ENCODE measurements at regions not wholly inside any gene's neighbourhood (a gene's known extent, or its start where the extent isn't known, plus 50 kb on each side); places are given as distances from the start of the nearest gene placed in this dataset.
"Not testable (repeated sequence)": the region's sequence is repeated elsewhere in the genome, so short reads cannot be mapped to it uniquely, and the experiment has no call there.

DNA sequence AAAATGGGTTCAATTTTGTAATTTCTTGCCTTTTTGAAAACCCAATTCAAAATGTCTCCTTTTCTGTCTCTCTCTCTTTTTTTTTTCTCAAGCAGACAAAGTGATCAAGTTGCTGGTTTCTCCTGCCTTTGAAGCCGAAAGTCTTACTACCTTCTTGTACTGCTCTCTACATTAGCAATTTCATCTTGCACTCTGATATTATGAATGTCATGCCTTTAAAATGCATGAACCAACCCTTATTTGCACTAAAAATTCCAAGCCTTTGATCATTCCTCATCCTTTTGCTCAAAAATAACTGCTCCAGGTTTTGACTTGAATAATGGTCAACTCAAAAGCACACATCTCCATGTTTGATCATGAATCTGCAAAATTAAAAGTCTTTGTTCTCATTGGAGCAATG lies 125.2 kb downstream of the CETN3 start:
- no peak for DNase-seq

DNA sequence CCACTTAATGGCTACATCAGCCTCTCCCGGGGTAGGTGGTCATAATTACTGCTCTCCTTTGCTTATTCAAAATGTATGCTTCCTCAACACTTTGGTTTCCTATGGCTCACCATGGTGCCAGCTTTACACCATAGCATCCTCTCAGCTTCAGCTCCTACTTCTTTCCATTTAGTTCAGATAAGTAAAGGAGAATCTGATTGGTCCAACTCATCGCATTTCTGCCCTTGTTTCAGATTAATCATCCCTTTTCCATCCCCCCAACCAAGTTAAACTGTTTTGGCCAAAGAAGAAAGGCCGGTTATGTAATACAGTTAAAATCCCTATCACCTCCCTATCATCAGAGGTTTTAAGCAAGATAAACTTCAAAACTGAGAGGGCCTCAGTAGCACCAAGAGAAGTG lies 130.5 kb downstream of the CETN3 start:
- no peak for DNase-seq

DNA sequence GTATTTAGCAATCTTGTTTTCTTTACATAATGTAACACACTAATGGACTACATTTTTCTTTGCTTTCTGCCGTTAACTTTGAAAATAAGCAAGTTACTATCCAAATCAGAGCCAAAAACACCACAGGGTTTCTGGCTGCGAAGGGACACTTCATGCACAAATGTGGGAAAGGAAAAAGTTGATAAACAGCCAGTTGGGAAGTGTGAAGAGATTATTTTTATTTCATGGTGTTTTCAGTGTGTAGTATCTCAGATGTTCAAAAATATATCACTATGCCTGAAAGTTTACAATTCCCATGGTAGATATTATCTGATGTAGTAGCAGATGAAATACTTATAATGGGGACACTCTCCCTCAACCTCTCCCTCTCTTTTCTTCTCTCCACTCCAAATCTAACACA lies 135.3 kb downstream of the CETN3 start:
- DNase-seq, result no peak

- DNase-seq, result no peak
Observed at GRCh38 chr5:90267646-90268045, 141.9 kb downstream of the CETN3 start.

GRCh38 chr5:90265545-90265857 lies 144.1 kb downstream of the CETN3 start:
- no peak for DNase-seq

DNA sequence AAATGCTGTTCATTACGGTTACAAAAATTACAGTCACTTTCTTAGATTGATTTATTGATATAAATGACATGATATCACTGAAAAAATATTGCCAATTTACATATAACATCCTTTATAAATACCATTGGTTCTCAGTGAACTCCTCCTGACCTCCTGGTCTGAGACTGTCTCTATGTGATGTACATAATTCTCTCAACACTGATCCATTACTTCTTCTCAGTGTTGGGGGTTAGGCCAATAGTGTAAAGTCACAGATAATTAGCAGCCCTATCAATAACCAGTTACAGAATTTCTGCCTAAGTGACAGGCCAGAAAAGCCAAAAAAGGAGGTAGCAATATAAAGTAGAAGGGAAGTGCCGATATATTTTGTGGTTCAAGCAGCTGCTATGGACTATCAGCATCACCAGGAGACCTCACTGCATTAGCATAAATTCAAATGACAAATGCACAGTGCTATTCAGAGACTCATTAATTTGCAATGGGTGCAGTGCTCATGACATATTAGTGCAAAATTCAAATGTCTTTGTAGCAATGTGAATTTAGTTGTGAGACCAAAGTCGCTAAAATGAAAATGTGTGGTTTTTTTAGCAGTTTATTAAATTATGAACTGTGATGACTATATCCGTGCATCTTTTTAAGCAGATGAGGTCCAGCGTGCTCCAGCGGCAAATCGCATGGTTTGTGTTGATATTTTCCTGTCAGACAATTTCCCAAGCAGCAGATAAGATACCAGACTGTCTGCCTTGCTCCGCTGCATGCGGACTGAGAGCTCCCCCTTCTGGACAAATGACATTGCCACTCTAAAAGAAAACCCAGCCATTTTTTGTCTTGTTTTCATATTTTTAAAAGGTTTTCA lies 144.6 kb downstream of the CETN3 start:
- DNase-seq, result no peak

DNA sequence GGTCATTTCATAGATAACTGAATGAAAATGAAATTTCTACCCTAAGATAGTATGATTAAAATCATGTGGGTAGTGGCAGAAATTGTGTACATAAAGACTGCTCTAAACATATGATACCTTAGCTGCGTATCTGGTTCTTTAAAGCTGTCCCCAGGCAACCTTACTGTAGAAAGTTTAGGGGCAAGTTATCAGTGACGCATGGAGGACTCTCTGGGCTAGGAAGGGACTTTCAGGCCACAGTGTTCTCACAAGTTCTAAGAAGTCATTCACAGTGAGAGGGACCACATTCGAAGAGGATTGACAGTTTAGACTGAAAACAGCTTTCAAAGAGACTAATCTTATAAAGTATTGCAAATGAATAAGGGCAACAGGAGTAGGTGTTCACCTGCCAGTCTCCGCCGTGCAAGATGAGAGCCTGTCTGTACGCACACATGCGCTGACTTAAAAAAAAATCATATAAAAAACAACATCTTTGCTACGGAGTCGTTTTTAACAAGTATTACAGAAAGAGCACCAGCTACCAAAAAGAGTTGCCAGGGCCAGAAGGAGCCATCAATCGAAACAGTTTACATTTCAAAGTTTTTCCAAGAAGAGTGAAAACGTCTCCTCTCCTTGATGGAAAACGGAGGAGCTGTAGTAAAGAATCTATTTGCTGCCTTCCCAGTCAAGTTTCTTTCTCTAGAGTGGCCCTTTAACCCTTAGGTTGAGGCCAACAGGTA lies 146.3 kb downstream of the CETN3 start:
- no peak for DNase-seq

- no peak for DNase-seq
Observed at GRCh38 chr5:90251447-90251846, 158.1 kb downstream of the CETN3 start.

GRCh38 chr5:90248640-90249039 lies 160.9 kb downstream of the CETN3 start:
- DNase-seq, result no peak

GRCh38 chr5:90243848-90244247 lies 165.7 kb downstream of the CETN3 start:
- DNase-seq, result not testable (repeated sequence)

DNA sequence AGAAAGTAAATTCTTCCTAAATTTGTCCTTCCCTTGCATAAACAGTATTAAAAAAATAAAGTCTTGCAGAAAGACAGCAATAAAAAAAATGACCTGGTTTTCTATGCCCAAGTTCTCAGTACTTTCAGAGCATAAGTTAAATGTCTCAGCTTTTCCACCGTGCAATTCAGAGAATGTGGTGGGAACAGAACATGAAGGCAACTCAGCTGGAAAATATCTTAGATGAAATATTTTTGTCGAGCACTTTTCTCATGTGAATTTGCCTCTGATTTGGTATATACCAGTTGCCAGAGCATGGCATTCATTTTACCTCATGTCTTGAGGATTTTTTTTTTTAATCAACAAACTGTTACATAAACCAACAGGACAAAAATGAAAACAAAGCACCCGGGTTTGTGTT lies 176.1 kb downstream of the CETN3 start:
- DNase-seq, result no peak

- no peak for DNase-seq
Observed at GRCh38 chr5:90231688-90232087, 177.9 kb downstream of the CETN3 start.

DNA sequence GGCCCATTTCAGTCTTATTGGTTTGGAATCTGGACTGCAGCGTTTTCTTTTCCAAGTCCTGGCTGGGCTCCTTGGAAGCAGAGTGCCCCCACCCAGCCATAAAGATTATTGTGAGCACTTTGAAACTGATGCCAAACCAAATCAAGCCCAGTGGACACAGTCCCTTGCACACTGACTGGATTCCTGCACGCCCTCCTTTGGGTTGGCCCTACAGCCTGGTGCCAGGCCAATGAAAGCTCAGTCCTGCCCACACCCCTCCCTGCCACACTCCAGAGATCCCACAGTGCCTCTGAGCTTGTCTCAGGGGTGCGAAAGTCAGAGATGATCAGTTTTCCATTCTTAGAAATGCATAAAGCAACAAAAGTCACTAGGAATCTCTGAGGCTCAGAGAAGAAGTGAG lies 181.9 kb downstream of the CETN3 start:
- DNase-seq, result no peak

DNA sequence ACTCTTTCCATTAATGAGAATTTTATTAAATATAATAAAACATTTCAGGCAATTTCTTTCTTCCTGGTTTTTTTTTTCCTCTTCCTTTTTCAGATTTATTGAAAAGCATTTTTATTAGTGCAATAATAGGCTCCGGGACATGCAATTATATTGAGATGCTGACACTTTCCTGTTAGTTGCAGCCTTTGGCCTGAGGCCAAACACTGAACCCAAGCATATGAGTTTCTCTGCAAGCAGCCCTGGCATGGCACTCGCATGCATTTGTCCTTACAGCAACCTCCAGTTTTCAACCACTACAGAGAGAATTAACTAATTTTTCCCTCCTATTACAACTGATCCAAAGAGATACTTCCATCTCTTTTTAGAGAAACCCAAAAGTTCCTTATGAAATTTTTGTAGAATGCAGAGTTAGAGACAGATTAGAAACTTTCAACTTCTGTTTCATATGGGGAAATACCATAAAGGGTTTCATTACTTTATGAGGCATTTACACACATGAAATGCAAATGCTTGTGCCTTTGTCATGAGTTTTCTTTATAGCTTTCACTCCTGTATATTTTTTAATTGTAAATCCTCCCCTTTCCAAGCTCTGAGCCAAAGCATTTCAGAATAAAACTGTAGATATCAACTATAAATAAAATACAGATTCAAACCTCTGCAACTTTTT lies 183.0 kb downstream of the CETN3 start:
- no peak for DNase-seq

- no peak for DNase-seq
Observed at GRCh38 chr5:90224342-90224741, 185.2 kb downstream of the CETN3 start.

DNA sequence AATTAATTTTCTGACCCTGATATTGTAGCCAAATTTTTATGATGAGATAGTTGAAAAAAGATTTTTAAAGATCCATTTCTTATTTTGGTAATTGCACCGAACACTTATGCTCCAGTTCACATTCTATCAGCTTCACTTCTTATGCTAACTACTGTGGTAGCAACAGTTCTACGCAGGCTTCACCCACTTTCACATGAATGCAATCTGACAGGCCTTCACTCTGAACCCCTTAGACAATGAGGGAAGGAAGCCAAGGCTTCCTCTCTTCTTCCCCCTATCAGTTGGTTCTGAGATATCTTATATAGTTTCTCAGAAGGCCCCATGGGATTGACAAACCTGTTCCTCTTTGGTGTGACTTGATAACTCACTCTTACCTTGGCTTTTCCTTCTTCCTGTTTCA lies 185.8 kb downstream of the CETN3 start:
- no peak for DNase-seq

- DNase-seq, result no peak
Observed at GRCh38 chr5:90221951-90222350, 187.6 kb downstream of the CETN3 start.

DNA sequence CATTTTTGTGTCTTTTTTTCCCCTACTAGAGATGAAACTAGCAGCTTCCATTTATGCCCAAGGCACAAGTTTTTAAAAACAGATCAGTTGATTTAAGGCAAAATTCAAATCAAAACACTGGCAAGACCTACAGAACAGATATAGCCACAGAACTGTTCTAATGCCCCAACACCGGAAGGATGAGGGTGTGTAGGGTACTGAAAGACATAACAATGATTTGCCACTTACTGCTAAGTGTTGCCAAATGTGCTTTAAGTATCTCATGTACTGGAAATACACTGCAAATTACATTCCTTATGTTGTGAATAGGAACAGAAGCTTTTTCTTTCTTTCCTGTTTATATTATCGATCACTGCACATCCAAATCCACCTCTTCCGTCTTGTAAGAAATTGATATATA lies 189.0 kb downstream of the CETN3 start:
- DNase-seq, result no peak

- no peak for DNase-seq
Observed at GRCh38 chr5:90214991-90215390, 194.6 kb downstream of the CETN3 start.

DNA sequence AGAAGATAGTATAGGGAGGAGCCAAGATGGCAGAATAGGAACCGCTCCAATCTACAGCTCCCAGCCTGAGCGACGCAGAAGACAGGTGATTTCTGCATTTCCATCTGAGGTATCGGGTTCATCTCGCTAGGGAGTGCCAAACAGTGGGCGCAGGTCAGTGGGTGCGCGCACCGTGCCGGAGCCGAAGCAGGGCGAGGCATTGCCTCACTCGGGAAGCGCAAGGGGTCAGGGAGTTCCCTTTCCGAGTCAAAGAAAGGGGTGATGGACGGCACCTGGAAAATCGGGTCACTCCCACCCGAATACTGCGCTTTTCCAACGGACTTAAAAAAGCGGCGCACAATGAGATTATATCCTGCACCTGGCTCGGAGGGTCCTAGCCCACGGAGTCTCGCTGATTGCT lies 201.2 kb downstream of the CETN3 start:
- not testable (repeated sequence) for DNase-seq

GRCh38 chr5:90201923-90202322 lies 207.6 kb downstream of the CETN3 start:
- DNase-seq, result no peak

DNA sequence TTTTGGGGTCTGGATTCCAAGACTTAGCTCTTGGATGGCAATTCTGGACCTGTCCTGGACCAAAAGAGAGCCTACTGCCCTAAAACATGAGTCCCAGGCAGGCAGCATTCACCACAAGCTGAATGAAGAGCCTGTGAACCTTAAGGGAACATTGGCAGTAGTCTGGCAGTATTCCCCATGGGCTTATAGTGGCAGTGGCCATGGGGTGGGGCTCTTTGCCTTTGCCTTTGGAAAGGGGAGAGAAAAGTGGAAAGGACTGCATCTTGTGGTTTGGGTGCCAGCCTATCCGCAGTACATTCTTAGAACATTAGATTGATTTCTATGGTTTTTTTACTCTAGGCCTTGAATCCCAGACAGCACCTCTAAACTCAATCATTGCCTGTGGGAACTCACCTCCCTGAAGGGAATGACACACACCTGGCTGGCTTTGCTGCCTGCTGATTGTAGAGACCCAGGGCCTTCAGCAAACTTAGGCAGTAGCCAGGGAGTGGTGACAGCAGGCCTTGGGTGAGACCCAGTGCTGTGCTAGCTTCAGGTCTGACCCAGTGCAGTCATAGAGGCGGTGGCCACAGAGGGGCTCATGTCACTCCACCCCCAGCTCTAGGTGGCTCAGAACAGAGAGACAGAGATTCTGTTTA lies 216.3 kb downstream of the CETN3 start:
- no peak for DNase-seq

GRCh38 chr5:90191352-90192045 lies 218.1 kb downstream of the CETN3 start:
- DNase-seq, result no peak

All from DMS79 (cell line).